WTC11 (cell line): ENCODE measurements at regions not wholly inside any gene's neighbourhood (a gene's known extent, or its start where the extent isn't known, plus 50 kb on each side); places are given as distances from the start of the nearest gene placed in this dataset.

Source experiments
- ATAC-seq: fragments of 200-7000 bp; cut with Tn5 transposase; 2 replicates; pipeline ENCODE4 v1.10.0; 2021; ENCODE audit warnings: mild to moderate bottlenecking, moderate library complexity
- CTCF ChIA-PET: fragments of 300-600 bp; sonication (Branson Sonifier 250); formaldehyde crosslinking; loops from one replicate; lab custom pipeline; 2021; ENCODE audit warnings: antibody characterized with exemption; lab: Charles Lee
- POLR2A ChIA-PET: fragments of 350-600 bp; sonication (Branson Sonifier 250); formaldehyde crosslinking; loops from one replicate; lab custom pipeline; 2021; ENCODE audit warnings: antibody characterized with exemption; lab: Charles Lee
- DNase-seq: peaks from one replicate; pipeline ENCODE4 v3.0.0; 2021; ENCODE audit warnings: low spot score
- H3K27ac Mint-ChIP-seq: 2 replicates; pipeline ENCODE4 v1.8.0; 2021; ENCODE audit warnings: mixed read lengths
- H3K27me3 Mint-ChIP-seq: 2 replicates; pipeline ENCODE4 v1.8.0; 2021; ENCODE audit warnings: low read depth, mild to moderate bottlenecking, moderate library complexity, mixed read lengths
- H3K36me3 Mint-ChIP-seq: 2 replicates; pipeline ENCODE4 v1.8.0; 2021; ENCODE audit warnings: mixed read lengths
- H3K4me1 Mint-ChIP-seq: 2 replicates; pipeline ENCODE4 v1.8.0; 2022; ENCODE audit warnings: mixed read lengths
- H3K4me3 Mint-ChIP-seq: 2 replicates; pipeline ENCODE4 v1.8.0; 2021; ENCODE audit warnings: mild to moderate bottlenecking, moderate library complexity, mixed read lengths
- H3K9me3 Mint-ChIP-seq: 2 replicates; pipeline ENCODE4 v1.8.0; 2021; ENCODE audit warnings: mixed read lengths
- AFF4 ChIP-seq: sonication (generic); formaldehyde crosslinking; IDR thresholded peaks from 2 replicates; pipeline ENCODE4 v1.8.1; 2023; ENCODE audit warnings: mild to moderate bottlenecking, missing genetic modification reagents, borderline replicate concordance
- FOXJ3 ChIP-seq: sonication (generic); formaldehyde crosslinking; IDR thresholded peaks from 2 replicates; pipeline ENCODE4 v1.9.0; 2021; ENCODE audit warnings: missing genetic modification reagents, mild to moderate bottlenecking, borderline replicate concordance
- GRHL2 ChIP-seq: fragments of 250-450 bp; sonication (Bioruptor Pico); IDR thresholded peaks from 2 replicates; pipeline ENCODE4 v1.8.0; 2022; ENCODE audit warnings: mild to moderate bottlenecking, moderate library complexity; ENCODE audit not compliant: insufficient replicate concordance, severe bottlenecking
- IRF1 ChIP-seq: sonication (generic); formaldehyde crosslinking; IDR thresholded peaks from 2 replicates; pipeline ENCODE4 v1.8.0; 2023; ENCODE audit warnings: missing genetic modification reagents
- NR3C1 ChIP-seq: sonication (generic); formaldehyde crosslinking; conservative IDR thresholded peaks from 2 replicates; pipeline ENCODE4 v1.8.1; 2023; ENCODE audit warnings: low read depth, mild to moderate bottlenecking, missing genetic modification reagents
- SMAD3 ChIP-seq: sonication (generic); formaldehyde crosslinking; IDR thresholded peaks from 2 replicates; pipeline ENCODE4 v1.8.0; 2022; ENCODE audit warnings: missing genetic modification reagents, mild to moderate bottlenecking, borderline replicate concordance
- SMAD4 ChIP-seq: sonication (generic); formaldehyde crosslinking; IDR thresholded peaks from 2 replicates; pipeline ENCODE4 v1.8.0; 2022; ENCODE audit warnings: mild to moderate bottlenecking, missing genetic modification reagents
- TEAD4 ChIP-seq: sonication (generic); formaldehyde crosslinking; IDR thresholded peaks from 2 replicates; pipeline ENCODE4 v1.8.0; 2022; ENCODE audit warnings: mild to moderate bottlenecking, missing genetic modification reagents
- ZNF121 ChIP-seq: sonication (generic); formaldehyde crosslinking; IDR thresholded peaks from 2 replicates; pipeline ENCODE4 v1.8.0; 2023; ENCODE audit warnings: missing genetic modification reagents
- ZNF281 ChIP-seq: sonication (generic); formaldehyde crosslinking; IDR thresholded peaks from 2 replicates; pipeline ENCODE4 v1.8.0; 2023; ENCODE audit warnings: mild to moderate bottlenecking, missing genetic modification reagents
- ZNF416 ChIP-seq: fragments of 250-450 bp; sonication (Bioruptor Pico); IDR thresholded peaks from 2 replicates; pipeline ENCODE4 v1.9.0; 2021; ENCODE audit warnings: mild to moderate bottlenecking, inconsistent platforms
- TF ChIP-seq, protein P1 (sequence below): sonication (generic); formaldehyde crosslinking; IDR thresholded peaks from 2 replicates; pipeline ENCODE4 v1.8.1; 2022; ENCODE audit warnings: low read depth, missing genetic modification reagents, borderline replicate concordance
- TF ChIP-seq, protein P2 (sequence below): fragments of 250-450 bp; sonication (Bioruptor Pico); IDR thresholded peaks from 2 replicates; pipeline ENCODE4 v1.9.0; 2021; ENCODE audit warnings: mild to moderate bottlenecking, borderline replicate concordance

GRCh38 chr14:25628390-25628789 is 578.4 kb upstream of the STXBP6 start (continued):
- no peak for TF ChIP-seq ZNF281 (CRISPR knock-in tag)
- TF ChIP-seq AFF4 (CRISPR knock-in tag), result no peak
- TF ChIP-seq, all 79 proteins: peak for 0

DNA sequence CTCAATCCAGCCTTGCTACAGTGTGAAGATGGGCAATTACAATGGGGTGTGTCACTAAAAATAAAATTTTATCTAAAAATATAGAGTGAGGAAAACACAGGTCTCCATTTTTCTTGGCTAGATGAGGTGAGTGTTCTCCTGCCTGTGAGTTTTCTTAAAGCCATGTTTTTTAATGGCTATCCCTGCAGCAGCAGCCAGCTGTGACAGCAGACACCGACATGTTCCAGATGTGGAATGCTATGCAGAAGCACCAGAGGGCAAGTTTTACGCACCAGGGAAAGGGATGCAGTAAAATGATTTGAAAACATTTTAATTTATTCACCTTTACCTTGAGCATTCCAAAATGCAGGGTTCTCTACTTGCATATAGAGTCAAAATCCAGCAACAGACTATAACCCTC is 577.0 kb upstream of the STXBP6 start:
- no peak overlapping the region for H3K27ac Mint-ChIP-seq
- no peak for ATAC-seq
- no peak for DNase-seq
- CTCF ChIA-PET, result interaction anchor here (1.2 kb wide), 1 partner anchor 89 kb away, joined by 4 read pairs; no protein-coding TSS in a partner anchor
- no peak overlapping the region for H3K4me3 Mint-ChIP-seq
- H3K36me3 Mint-ChIP-seq, result no peaks in the 10 kb centered on the region
- TF ChIP-seq, protein P1, sequence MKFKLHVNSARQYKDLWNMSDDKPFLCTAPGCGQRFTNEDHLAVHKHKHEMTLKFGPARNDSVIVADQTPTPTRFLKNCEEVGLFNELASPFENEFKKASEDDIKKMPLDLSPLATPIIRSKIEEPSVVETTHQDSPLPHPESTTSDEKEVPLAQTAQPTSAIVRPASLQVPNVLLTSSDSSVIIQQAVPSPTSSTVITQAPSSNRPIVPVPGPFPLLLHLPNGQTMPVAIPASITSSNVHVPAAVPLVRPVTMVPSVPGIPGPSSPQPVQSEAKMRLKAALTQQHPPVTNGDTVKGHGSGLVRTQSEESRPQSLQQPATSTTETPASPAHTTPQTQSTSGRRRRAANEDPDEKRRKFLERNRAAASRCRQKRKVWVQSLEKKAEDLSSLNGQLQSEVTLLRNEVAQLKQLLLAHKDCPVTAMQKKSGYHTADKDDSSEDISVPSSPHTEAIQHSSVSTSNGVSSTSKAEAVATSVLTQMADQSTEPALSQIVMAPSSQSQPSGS, result no peak
- TF ChIP-seq GRHL2 (CRISPR knock-in tag) (no peak), ZNF281 (CRISPR knock-in tag) (no peak), FOXJ3 (CRISPR knock-in tag) (no peak), SMAD3 (no peak)
- POLR2A ChIA-PET, result no interaction called here
- peaks cover 8% of the 10 kb centered on the region for H3K9me3 Mint-ChIP-seq
- H3K4me1 Mint-ChIP-seq, result 0 out of 2 replicates have a peak, but pooled peaks cover 3% of the 10 kb centered on the region
- H3K27me3 Mint-ChIP-seq, result no peaks in the 10 kb centered on the region

GRCh38 chr14:25622763-25623162 is 572.8 kb upstream of the STXBP6 start:
- ChIA-PET CTCF (no interaction called here), POLR2A (no interaction called here)
- Mint-ChIP-seq H3K27me3 (no peaks in the 10 kb centered on the region), H3K4me1 (no peaks in the 10 kb centered on the region), H3K9me3 (peaks cover 27% of the 10 kb centered on the region), H3K4me3 (no peak overlapping the region), H3K36me3 (peaks cover 9% of the 10 kb centered on the region), H3K27ac (no peak overlapping the region)
- ATAC-seq (no peak), DNase-seq (no peak)
- TF ChIP-seq ZNF121 (CRISPR knock-in tag), result no peak
- no peak for TF ChIP-seq ZNF281 (CRISPR knock-in tag)
- no peak for TF ChIP-seq IRF1
- no peak for TF ChIP-seq ZNF416 (CRISPR knock-in tag)
- TF ChIP-seq, protein P2, sequence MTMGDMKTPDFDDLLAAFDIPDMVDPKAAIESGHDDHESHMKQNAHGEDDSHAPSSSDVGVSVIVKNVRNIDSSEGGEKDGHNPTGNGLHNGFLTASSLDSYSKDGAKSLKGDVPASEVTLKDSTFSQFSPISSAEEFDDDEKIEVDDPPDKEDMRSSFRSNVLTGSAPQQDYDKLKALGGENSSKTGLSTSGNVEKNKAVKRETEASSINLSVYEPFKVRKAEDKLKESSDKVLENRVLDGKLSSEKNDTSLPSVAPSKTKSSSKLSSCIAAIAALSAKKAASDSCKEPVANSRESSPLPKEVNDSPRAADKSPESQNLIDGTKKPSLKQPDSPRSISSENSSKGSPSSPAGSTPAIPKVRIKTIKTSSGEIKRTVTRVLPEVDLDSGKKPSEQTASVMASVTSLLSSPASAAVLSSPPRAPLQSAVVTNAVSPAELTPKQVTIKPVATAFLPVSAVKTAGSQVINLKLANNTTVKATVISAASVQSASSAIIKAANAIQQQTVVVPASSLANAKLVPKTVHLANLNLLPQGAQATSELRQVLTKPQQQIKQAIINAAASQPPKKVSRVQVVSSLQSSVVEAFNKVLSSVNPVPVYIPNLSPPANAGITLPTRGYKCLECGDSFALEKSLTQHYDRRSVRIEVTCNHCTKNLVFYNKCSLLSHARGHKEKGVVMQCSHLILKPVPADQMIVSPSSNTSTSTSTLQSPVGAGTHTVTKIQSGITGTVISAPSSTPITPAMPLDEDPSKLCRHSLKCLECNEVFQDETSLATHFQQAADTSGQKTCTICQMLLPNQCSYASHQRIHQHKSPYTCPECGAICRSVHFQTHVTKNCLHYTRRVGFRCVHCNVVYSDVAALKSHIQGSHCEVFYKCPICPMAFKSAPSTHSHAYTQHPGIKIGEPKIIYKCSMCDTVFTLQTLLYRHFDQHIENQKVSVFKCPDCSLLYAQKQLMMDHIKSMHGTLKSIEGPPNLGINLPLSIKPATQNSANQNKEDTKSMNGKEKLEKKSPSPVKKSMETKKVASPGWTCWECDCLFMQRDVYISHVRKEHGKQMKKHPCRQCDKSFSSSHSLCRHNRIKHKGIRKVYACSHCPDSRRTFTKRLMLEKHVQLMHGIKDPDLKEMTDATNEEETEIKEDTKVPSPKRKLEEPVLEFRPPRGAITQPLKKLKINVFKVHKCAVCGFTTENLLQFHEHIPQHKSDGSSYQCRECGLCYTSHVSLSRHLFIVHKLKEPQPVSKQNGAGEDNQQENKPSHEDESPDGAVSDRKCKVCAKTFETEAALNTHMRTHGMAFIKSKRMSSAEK, result no peak
- TF ChIP-seq NR3C1 (CRISPR knock-in tag), result no peak
- no peak for TF ChIP-seq TEAD4 (CRISPR knock-in tag)
- TF ChIP-seq SMAD4, result no peak
